GM18520 (cell line): ENCODE measurements at regions not wholly inside any gene's neighbourhood (a gene's known extent, or its start where the extent isn't known, plus 50 kb on each side); places are given as distances from the start of the nearest gene placed in this dataset.

Source experiments
- ATAC-seq: cut with Tn5 transposase; IDR thresholded peaks from one replicate; pipeline ENCODE4 v1.9.1; 2021; ENCODE audit not compliant: unreplicated experiment

DNA sequence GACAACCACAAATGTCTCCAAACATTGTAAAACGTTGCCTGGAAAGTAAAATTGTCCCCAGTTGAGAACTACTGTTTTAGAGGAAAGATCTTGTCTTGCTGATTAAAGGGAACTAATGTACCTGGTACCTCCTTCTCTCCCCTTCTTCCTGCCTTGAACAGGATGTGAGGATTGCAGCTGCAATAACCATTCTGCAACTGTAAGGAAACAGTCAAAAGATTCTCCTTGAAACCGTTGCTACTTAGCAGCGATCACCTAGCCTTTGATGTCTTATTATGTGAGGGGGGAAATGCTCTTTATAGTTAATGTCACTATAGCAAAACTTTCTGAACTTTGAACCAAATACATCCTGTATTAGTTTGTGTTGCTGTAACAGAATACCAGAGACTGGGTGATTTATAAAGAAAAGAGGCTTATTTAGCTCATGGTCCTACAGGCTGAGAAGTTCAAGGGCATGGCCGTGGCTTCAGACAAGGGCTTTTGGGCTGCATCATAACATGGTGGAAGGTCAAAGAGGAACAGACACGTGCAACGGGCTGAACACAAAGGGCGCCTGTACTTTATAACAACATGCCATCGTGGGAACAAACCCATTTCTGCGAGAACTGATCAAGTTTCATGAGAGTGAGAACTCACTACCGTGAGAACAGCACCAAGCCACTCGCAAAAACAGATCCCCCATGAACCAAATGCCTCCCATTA is 54.2 kb upstream of the PARD3 start:
- no peak for ATAC-seq

DNA sequence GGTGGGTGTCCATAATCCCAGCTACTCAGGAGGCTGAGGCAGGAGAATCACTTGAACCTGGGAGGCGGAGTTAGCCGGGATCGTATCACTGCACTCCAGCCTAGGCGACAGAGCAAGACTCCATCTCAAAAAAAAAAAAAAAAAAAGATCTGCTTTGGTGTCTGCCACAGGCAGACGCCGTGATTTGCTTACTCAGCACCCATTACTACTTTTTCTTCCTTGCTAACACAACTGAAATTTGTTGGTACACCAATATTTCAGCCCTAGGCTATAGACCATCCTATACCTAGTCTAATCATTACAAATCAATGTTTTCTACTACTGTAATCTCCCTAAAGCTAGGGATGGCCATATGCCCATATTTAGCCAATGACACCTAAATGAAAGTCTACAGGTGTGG is 53.5 kb upstream of the PARD3 start:
- ATAC-seq: no peak

- ATAC-seq: no peak
Observed at GRCh38 chr10:34866848-34867247, 51.8 kb upstream of the PARD3 start.
